Peyer's patch (tissue), 4 donors: ENCODE measurements at regions not wholly inside any gene's neighbourhood (a gene's known extent, or its start where the extent isn't known, plus 50 kb on each side); places are given as distances from the start of the nearest gene placed in this dataset.

ENCODE experiments used
- DNase-seq, 3 donors: peaks; one replicate each; pipeline ENCODE4 v3.0.0-alpha.2; 2017 to 2019
- H3K27ac ChIP-seq, 4 donors: fragments of 200-600 bp; sonication (generic); one replicate each; pipeline ENCODE4 v1.5.1; 2016 to 2019
- H3K27me3 ChIP-seq, 2 donors: fragments of 200-600 bp; sonication (generic); one replicate each; pipeline ENCODE4 v1.5.1; 2019
- H3K36me3 ChIP-seq, 3 donors: fragments of 200-600 bp; sonication (generic); one replicate each; pipeline ENCODE4 v1.5.1; 2016 to 2019
- H3K4me1 ChIP-seq, 4 donors: fragments of 200-600 bp; sonication (generic); one replicate each; pipeline ENCODE4 v1.5.1; 2016 to 2019
- H3K4me3 ChIP-seq, 4 donors: fragments of 200-600 bp; sonication (generic); 1 replicate in 3 of 4; 2 replicates in 1 of 4; pipeline ENCODE4 v1.5.1; 2016 to 2019; ENCODE audit warnings: mild to moderate bottlenecking in 1 of 4
- H3K9me3 ChIP-seq, 4 donors: fragments of 200-600 bp; sonication (generic); one replicate each; pipeline ENCODE4 v1.5.1; 2016 to 2019; ENCODE audit warnings: mild to moderate bottlenecking in 1 of 4
- CTCF ChIP-seq, 6 experiments: fragments of 450-650 bp in 4 of 6; fragments of 200-600 bp in 2 of 6; sonication (generic) in 1 of 6; IDR thresholded peaks; one replicate each; pipeline ENCODE4 v1.5.1; 2017 to 2019; ENCODE audit warnings: antibody characterized with exemption in 6 of 6, mild to moderate bottlenecking in 3 of 6, moderate library complexity in 1 of 6
- POLR2A ChIP-seq, 2 donors: fragments of 450-650 bp; IDR thresholded peaks; one replicate each; pipeline ENCODE4 v1.5.1; 2017; ENCODE audit warnings: antibody characterized with exemption in 2 of 2, mild to moderate bottlenecking in 2 of 2, moderate library complexity in 2 of 2

- H3K9me3 ChIP-seq: no peaks in the 10 kb centered on the region
- no peaks in the 10 kb centered on the region for H3K27me3 ChIP-seq
- no peak for TF ChIP-seq CTCF (IDR thresholded peaks at IDR 0.05)
- no peak for TF ChIP-seq POLR2A (IDR thresholded peaks at IDR 0.05)
- H3K4me3 ChIP-seq: no peak overlapping the region
- H3K27ac ChIP-seq: no peak overlapping the region
- DNase-seq: peak in 1 of 3 donors; percentile 32
- H3K36me3 ChIP-seq: no peaks in the 10 kb centered on the region
- H3K4me1 ChIP-seq: no peaks in the 10 kb centered on the region
Measured at GRCh38 chr17:77654296-77654695, 304.2 kb upstream of the TNRC6C start.

- DNase-seq: peak in 1 of 3 donors; percentile 21
- H3K4me1 ChIP-seq: no peaks in the 10 kb centered on the region
- no peaks in the 10 kb centered on the region for H3K9me3 ChIP-seq
Measured at GRCh38 chr17:77654850-77655249, 303.7 kb upstream of the TNRC6C start.

GRCh38 chr17:77656054-77656453 lies 302.4 kb upstream of the TNRC6C start:
- no peaks in the 10 kb centered on the region for H3K9me3 ChIP-seq
- no peaks in the 10 kb centered on the region for H3K27me3 ChIP-seq
- H3K4me3 ChIP-seq: no peak overlapping the region
- no peak for TF ChIP-seq POLR2A (IDR thresholded peaks at IDR 0.05)
- TF ChIP-seq CTCF (IDR thresholded peaks at IDR 0.05): no peak
- no peaks in the 10 kb centered on the region for H3K36me3 ChIP-seq
- no peak overlapping the region for H3K27ac ChIP-seq
- DNase-seq: peak in 1 of 3 donors; percentile 16
- no peaks in the 10 kb centered on the region for H3K4me1 ChIP-seq

More at GRCh38 chr17:77654850-77655249, 303.7 kb upstream of the TNRC6C start:
- Histone ChIP-seq H3K27me3 (no peaks in the 10 kb centered on the region), H3K4me3 (no peak overlapping the region), H3K36me3 (no peaks in the 10 kb centered on the region), H3K27ac (no peak overlapping the region)
- TF ChIP-seq POLR2A (IDR thresholded peaks at IDR 0.05) (no peak), CTCF (IDR thresholded peaks at IDR 0.05) (no peak)

DNA sequence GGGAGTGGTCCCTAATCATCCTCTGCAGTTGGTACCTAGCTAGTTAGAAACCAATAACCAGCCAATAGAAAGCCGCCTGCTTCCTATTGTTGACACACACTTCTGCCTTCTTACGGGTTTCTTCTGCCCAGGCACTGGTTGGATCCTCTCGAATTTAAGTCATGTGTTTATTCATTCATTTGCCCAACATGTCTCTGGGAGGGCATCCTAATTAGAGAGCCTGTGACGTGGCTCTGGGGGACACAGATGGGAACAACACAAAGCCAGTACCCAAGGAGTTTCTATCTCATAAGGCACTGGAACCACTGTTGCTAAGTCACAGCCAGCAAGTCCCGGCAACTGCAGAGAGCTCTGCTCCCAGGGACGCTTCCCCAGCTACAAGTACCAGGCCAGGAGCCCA lies 300.7 kb upstream of the TNRC6C start:
- Histone ChIP-seq H3K9me3 (no peaks in the 10 kb centered on the region), H3K36me3 (no peaks in the 10 kb centered on the region), H3K27ac (no peak overlapping the region), H3K4me1 (no peaks in the 10 kb centered on the region), H3K4me3 (no peak overlapping the region), H3K27me3 (no peaks in the 10 kb centered on the region)
- peak in 1 of 3 donors; percentile 11 for DNase-seq
- no peak for TF ChIP-seq CTCF (IDR thresholded peaks at IDR 0.05)
- no peak for TF ChIP-seq POLR2A (IDR thresholded peaks at IDR 0.05)

GRCh38 chr17:77660524-77660923 lies 298.0 kb upstream of the TNRC6C start:
- Histone ChIP-seq H3K27me3 (no peaks in the 10 kb centered on the region), H3K4me3 (no peak overlapping the region), H3K4me1 (no peaks in the 10 kb centered on the region), H3K36me3 (no peaks in the 10 kb centered on the region), H3K9me3 (no peaks in the 10 kb centered on the region), H3K27ac (no peak overlapping the region)
- no peak for TF ChIP-seq CTCF (IDR thresholded peaks at IDR 0.05)
- no peak for TF ChIP-seq POLR2A (IDR thresholded peaks at IDR 0.05)
- no peak for DNase-seq

GRCh38 chr17:77662833-77663232 lies 295.7 kb upstream of the TNRC6C start:
- no peaks in the 10 kb centered on the region for H3K9me3 ChIP-seq
- H3K27ac ChIP-seq: no peak overlapping the region
- no peaks in the 10 kb centered on the region for H3K36me3 ChIP-seq
- TF ChIP-seq POLR2A (IDR thresholded peaks at IDR 0.05): no peak
- TF ChIP-seq CTCF (IDR thresholded peaks at IDR 0.05): no peak
- no peaks in the 10 kb centered on the region for H3K4me1 ChIP-seq
- H3K4me3 ChIP-seq: no peak overlapping the region
- H3K27me3 ChIP-seq: no peaks in the 10 kb centered on the region
- peak in 1 of 3 donors; percentile 14 for DNase-seq
